ENCODE measurements at regions not wholly inside any gene's neighbourhood (a gene's known extent, or its start where the extent isn't known, plus 50 kb on each side); places are given as distances from the start of the nearest gene placed in this dataset.

DNA sequence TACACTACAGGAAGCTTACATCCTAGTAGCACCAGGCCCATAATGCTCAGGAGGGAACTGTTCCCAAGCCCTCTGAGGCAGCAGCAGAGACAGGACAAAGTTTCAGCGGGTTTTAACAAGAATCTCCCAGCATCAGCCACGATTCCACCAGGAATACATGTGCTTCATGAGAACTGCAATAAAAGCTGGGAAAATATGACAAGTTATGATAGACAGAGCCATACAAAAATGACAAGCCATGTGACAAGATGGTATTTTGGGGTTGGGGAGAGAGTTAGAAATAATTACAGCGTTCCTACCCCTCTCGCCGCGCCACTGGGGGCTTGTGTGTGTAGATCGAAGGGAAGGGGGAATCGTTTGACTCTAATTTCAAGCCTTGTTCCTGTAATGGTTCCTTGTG, 112.7 kb upstream of the CTBP2 start:
- no peak overlapping the region for H3K4me3 ChIP-seq
- no peak overlapping the region for H3K9ac ChIP-seq
- H3F3A ChIP-seq (ENCODE audit: low read depth): no peaks in the 10 kb centered on the region
- no peaks in the 10 kb centered on the region for H3K79me2 ChIP-seq (ENCODE audit: low read depth)
- Mint-ChIP-seq H3K36me3 (no peaks in the 10 kb centered on the region), H3K27me3 (ENCODE audit: insufficient read depth, low read depth) (peaks cover 4% of the 10 kb centered on the region), H3K27ac (no peak overlapping the region), H3K9me3 (peaks cover 5% of the 10 kb centered on the region), H3K4me3 (no peak overlapping the region), H3K4me1 (no peaks in the 10 kb centered on the region)
- H3K4me1 ChIP-seq: no peaks in the 10 kb centered on the region
- no peaks in the 10 kb centered on the region for H3K27me3 ChIP-seq
- TF ChIP-seq, protein P1, sequence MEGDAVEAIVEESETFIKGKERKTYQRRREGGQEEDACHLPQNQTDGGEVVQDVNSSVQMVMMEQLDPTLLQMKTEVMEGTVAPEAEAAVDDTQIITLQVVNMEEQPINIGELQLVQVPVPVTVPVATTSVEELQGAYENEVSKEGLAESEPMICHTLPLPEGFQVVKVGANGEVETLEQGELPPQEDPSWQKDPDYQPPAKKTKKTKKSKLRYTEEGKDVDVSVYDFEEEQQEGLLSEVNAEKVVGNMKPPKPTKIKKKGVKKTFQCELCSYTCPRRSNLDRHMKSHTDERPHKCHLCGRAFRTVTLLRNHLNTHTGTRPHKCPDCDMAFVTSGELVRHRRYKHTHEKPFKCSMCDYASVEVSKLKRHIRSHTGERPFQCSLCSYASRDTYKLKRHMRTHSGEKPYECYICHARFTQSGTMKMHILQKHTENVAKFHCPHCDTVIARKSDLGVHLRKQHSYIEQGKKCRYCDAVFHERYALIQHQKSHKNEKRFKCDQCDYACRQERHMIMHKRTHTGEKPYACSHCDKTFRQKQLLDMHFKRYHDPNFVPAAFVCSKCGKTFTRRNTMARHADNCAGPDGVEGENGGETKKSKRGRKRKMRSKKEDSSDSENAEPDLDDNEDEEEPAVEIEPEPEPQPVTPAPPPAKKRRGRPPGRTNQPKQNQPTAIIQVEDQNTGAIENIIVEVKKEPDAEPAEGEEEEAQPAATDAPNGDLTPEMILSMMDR (IDR thresholded peaks at IDR 0.05): no peak
- TF ChIP-seq EZH2phosphoT487 (IDR thresholded peaks at IDR 0.05) (no peak), EZH2 (IDR thresholded peaks at IDR 0.05) (no peak)
- no peaks in the 10 kb centered on the region for H3K36me3 ChIP-seq
- H3K27ac ChIP-seq: no peak overlapping the region
- no peaks in the 10 kb centered on the region for H4K20me1 ChIP-seq (ENCODE audit: low read depth)
- H3K4me2 ChIP-seq: no peak overlapping the region
- H2AFZ ChIP-seq (replicated peaks): no peak overlapping the region
- DNase-seq (ENCODE audit: low spot score): no peak
- H3K9me3 ChIP-seq (ENCODE audit: low read depth): no peaks in the 10 kb centered on the region

DNA sequence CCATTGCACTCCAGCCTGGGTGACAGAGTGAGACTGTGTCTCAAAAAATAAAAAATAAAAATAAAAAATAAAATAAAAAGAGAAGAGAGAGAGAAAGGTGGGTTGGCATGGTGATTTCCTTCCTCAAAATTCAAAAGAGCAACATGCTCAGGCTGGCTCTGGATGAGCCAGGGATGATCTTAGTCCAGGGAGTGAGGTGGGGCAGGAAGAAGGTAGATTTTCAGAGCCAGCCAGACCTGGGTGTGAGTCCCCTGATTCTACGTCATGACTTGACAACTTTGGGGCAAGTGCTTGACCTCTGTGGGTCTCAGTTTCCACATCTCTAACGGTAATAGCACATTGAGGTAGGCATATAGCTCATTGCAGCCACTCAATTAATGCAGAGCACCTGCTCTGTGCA, 109.4 kb upstream of the CTBP2 start:
- no peaks in the 10 kb centered on the region for H3K4me1 ChIP-seq
- peaks cover 5% of the 10 kb centered on the region for H3K27me3 Mint-ChIP-seq (ENCODE audit: insufficient read depth, low read depth)
- TF ChIP-seq, protein P1 (IDR thresholded peaks at IDR 0.05): no peak
- no peak for TF ChIP-seq EZH2phosphoT487 (IDR thresholded peaks at IDR 0.05)
- no peak for TF ChIP-seq EZH2 (IDR thresholded peaks at IDR 0.05)
- H3K4me3 ChIP-seq: no peak overlapping the region
- DNase-seq (ENCODE audit: low spot score): no peak
- H3K4me2 ChIP-seq: no peak overlapping the region
- H3K27me3 ChIP-seq: no peaks in the 10 kb centered on the region
- H3K27ac Mint-ChIP-seq: no peak overlapping the region
- no peak overlapping the region for H3K9ac ChIP-seq
- no peaks in the 10 kb centered on the region for H3K79me2 ChIP-seq (ENCODE audit: low read depth)
- no peak overlapping the region for H3K27ac ChIP-seq
- H3K36me3 ChIP-seq: no peaks in the 10 kb centered on the region
- H3K36me3 Mint-ChIP-seq: no peaks in the 10 kb centered on the region
- H3K9me3 Mint-ChIP-seq: peaks cover 3% of the 10 kb centered on the region
- no peak overlapping the region for H3K4me3 Mint-ChIP-seq
- no peaks in the 10 kb centered on the region for H3K4me1 Mint-ChIP-seq
- H2AFZ ChIP-seq (replicated peaks): no peak overlapping the region
- H4K20me1 ChIP-seq (ENCODE audit: low read depth): no peaks in the 10 kb centered on the region
- no peaks in the 10 kb centered on the region for H3K9me3 ChIP-seq (ENCODE audit: low read depth)
- no peaks in the 10 kb centered on the region for H3F3A ChIP-seq (ENCODE audit: low read depth)

DNA sequence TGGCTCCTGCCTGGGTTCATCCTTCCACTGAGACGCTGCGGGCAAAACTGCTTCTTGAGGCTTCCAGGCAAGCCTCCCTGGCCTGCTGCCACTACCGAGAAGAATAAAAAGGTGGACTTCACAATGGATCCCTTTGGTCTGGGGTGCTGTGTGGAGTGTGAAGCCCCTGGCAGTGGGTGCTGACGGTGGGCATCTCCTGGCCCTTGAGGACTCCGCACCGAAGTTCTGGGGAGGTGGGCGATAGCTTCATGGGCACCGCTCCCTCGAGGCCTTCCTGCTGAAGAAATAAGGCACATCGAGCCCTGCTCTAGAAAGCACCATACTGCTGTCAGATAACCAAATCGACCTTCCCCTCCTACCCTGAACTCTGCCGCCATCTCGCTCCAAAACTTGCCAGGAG, 106.6 kb upstream of the CTBP2 start:
- no peak for DNase-seq (ENCODE audit: low spot score)
- Mint-ChIP-seq H3K4me3 (no peak overlapping the region), H3K4me1 (no peaks in the 10 kb centered on the region), H3K27me3 (ENCODE audit: insufficient read depth, low read depth) (peaks cover 7% of the 10 kb centered on the region), H3K9me3 (peaks cover 3% of the 10 kb centered on the region), H3K36me3 (no peaks in the 10 kb centered on the region), H3K27ac (no peak overlapping the region)
- Histone ChIP-seq H2AFZ (replicated peaks) (no peak overlapping the region), H3K27ac (no peak overlapping the region), H4K20me1 (ENCODE audit: low read depth) (no peaks in the 10 kb centered on the region), H3K4me3 (no peak overlapping the region), H3K27me3 (no peaks in the 10 kb centered on the region), H3K4me1 (no peaks in the 10 kb centered on the region), H3K36me3 (no peaks in the 10 kb centered on the region), H3K9me3 (ENCODE audit: low read depth) (no peaks in the 10 kb centered on the region), H3K4me2 (no peak overlapping the region), H3F3A (ENCODE audit: low read depth) (no peaks in the 10 kb centered on the region), H3K79me2 (ENCODE audit: low read depth) (no peaks in the 10 kb centered on the region), H3K9ac (no peak overlapping the region)
- TF ChIP-seq, protein P1 (IDR thresholded peaks at IDR 0.05): no peak
- TF ChIP-seq EZH2 (IDR thresholded peaks at IDR 0.05) (no peak), EZH2phosphoT487 (IDR thresholded peaks at IDR 0.05) (no peak)

DNA sequence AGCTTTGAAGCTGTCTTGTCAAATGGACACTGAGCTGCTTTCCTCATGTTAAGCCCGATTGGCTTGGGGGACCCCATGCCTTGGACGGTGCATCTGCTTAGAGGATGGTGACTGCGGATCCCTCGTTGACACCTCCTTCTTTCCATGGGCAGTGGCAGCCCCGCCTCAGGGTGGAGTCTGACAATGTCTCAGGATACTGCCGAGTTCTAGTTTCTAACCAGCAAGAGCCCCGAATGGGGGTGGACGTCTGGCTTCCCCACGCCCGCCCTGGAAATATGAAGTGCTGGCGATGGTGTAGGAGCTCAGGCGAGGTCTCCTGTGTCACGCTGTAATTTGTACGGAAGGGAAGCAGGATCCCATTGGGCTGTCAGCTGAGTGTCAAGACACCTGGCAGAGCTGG, 106.2 kb upstream of the CTBP2 start:
- no peak overlapping the region for H3K4me3 ChIP-seq
- TF ChIP-seq EZH2 (IDR thresholded peaks at IDR 0.05) (no peak), EZH2phosphoT487 (IDR thresholded peaks at IDR 0.05) (no peak)
- TF ChIP-seq, protein P1 (IDR thresholded peaks at IDR 0.05): no peak

More for the DNA sequence above, 106.2 kb upstream of the CTBP2 start:
- Histone ChIP-seq H3K27me3 (no peaks in the 10 kb centered on the region), H3K4me1 (no peaks in the 10 kb centered on the region), H3K9ac (no peak overlapping the region), H3K79me2 (ENCODE audit: low read depth) (no peaks in the 10 kb centered on the region), H3K9me3 (ENCODE audit: low read depth) (no peaks in the 10 kb centered on the region), H2AFZ (replicated peaks) (no peak overlapping the region), H3K27ac (no peak overlapping the region), H3F3A (ENCODE audit: low read depth) (no peaks in the 10 kb centered on the region), H3K36me3 (no peaks in the 10 kb centered on the region), H3K4me2 (no peak overlapping the region), H4K20me1 (ENCODE audit: low read depth) (no peaks in the 10 kb centered on the region)
- Mint-ChIP-seq H3K36me3 (no peaks in the 10 kb centered on the region), H3K27ac (no peak overlapping the region), H3K9me3 (peaks cover 3% of the 10 kb centered on the region), H3K27me3 (ENCODE audit: insufficient read depth, low read depth) (peaks cover 7% of the 10 kb centered on the region), H3K4me1 (no peaks in the 10 kb centered on the region), H3K4me3 (no peak overlapping the region)
- no peak for DNase-seq (ENCODE audit: low spot score)

All from neural progenitor cell (in vitro differentiated cells).